GM12892 (cell line): ENCODE measurements at regions not wholly inside any gene's neighbourhood (a gene's known extent, or its start where the extent isn't known, plus 50 kb on each side); places are given as distances from the start of the nearest gene placed in this dataset.

Experiments used
- POLR2A ChIP-seq: IDR thresholded peaks from 2 replicates; pipeline ENCODE4 v1.6.1; 2011; ENCODE audit warnings: low read depth, low read length, control low read depth
- POLR2AphosphoS5 ChIP-seq: IDR thresholded peaks from 2 replicates; pipeline ENCODE4 v1.6.1; 2011; ENCODE audit warnings: low read depth, low read length, control low read depth
- TAF1 ChIP-seq: IDR thresholded peaks from 2 replicates; pipeline ENCODE4 v1.6.1; 2011; ENCODE audit warnings: low read depth, mild to moderate bottlenecking, control low read depth, low read length, borderline replicate concordance

DNA sequence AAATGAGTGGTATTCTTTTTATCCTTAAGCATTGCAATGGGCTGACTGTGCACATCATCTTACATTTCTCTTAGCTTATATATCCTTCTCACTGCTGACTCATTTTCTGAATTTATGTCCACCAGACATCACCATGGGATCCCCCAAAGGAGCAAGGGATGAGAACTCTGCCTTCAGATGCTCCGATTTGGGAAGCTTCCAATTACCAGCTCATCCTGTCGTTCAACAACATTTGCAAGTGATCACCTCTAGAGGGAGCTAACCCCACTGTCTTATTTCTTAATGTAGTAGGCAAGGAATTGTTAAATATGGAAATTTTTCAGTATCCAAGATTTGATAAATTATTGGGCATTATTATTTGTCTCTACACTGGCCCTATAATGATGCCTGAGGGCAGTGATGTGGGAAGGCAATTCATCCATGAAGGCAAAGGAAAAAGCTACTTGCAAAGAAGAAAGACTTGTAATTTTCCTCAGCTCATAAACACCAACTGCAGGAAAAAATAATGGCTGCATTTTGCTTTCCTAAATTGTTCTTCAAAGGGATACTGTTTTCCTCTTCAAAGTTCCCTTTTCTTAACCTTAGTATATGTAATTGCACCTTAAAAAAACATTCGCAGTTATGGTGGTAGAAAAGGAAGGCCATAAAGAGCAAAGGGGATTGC lies 102.4 kb upstream of the FSHB start:
- TF ChIP-seq TAF1, result no peak
- no peak for TF ChIP-seq POLR2A
- no peak for TF ChIP-seq POLR2AphosphoS5
